NCI-H146 treated with DMSO at 0.1 percent for 48 hours (cell line): ENCODE measurements at regions not wholly inside any gene's neighbourhood (a gene's known extent, or its start where the extent isn't known, plus 50 kb on each side); places are given as distances from the start of the nearest gene placed in this dataset.

Experiments
- DNase-seq: peaks from one replicate; lab custom pipeline; 2025; ENCODE audit not compliant: unreplicated experiment; lab: John Stamatoyannopoulos, UW

DNA sequence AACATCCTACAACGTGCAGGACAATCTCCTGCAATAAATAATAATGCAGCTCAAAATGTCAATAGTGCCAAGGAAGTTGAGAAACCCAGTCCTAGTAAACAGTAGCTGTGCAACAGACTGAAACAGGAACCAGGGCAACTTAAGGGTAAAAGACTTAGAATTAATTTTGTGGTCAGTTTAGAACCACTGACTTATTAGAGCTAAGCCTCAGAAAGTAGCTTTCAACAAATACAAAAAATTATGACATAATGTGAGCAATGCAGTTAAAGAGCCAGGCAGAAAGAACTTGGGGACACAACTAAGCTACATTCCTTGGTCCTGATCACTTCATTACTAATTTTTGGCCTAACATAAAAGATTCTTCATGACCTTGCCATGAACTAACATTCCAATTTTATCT lies 195.4 kb downstream of the MACC1 start:
- no peak for DNase-seq

DNA sequence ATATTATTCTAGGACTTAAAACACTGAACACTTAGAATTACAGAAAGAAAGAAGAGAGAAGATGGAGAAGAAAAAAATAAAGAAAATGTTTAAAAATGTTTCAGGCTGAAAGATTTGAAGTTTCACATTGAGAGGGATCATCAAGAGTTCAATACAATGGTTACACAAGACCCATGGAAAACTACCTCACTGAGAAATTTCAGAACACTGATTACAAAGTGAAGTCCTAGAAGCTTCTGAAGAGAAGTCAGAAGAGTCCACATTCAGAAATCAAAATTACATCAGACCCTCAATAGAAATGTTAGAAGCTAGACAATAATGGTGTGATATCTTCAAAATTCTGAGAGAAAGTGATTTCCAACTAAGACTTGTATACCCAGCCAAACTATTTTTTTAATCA lies 196.1 kb downstream of the MACC1 start:
- no peak for DNase-seq

DNA sequence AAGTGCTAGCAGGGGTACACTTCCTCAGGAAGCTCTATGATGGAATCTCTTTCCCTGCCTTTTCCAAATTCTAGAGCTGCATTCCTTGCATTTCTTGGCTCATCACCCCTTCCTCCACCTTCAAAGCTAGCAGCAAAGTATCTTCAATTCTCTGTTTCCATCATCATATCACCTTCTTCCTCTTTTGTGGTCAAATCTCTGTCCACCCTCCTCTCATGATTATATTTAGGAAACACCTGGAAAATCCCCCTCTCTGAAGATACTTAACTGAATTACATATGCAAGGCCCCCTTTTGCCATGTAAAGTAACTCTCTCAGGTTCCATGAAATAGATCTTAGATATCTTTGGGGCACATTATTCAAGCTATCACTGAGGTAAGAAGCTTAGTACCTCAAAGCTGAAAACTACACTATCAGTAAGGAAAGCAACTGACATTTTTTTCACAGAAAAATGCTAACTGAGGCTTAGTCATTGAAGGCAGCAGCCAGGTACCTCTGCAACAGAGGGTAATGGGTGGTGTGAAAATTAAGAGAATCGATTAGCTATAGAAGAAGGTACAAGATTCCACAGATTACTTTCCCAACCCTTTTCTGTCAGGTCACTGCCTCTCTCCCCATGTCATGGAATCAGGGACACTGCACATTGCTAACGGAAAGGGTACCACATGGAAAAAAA lies 197.3 kb downstream of the MACC1 start:
- no peak for DNase-seq

DNA sequence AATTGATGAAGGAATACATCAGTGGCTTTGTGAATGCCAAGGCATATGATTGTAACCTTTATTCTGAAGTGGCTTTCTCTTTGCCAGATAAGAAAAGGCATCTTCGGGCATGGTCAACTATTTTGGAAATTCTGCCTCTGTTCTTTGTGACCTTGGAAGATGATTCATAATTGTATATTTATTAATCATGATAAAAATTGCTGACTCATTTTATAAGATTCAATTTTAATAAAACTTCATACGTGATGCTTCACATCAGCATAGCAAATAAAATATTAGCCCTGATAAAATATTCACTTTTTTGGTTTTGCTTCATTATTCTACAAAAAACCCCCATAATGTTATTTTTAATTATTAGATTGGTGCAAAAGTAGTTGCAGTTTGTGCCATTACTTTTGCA lies 200.5 kb downstream of the MACC1 start:
- DNase-seq = no peak

DNA sequence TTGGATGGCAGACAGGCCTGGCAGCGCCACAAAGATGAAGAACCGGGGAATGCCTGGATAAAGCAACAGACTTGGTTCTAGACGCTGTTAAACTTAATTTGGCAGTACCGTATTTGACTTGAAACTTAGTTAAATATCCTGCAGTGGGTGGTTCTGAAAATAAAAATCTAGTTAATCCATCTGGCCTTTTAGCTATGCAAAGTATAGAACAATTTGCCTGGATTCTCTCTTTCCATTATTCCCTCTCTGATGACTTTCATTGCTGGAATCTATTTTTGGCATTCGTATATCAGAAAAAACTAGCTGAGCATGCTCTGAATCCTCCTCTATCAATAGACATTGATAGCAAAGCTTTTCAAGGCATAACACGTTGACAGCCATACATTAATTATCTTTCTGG lies 203.6 kb downstream of the MACC1 start:
- DNase-seq = no peak

DNA sequence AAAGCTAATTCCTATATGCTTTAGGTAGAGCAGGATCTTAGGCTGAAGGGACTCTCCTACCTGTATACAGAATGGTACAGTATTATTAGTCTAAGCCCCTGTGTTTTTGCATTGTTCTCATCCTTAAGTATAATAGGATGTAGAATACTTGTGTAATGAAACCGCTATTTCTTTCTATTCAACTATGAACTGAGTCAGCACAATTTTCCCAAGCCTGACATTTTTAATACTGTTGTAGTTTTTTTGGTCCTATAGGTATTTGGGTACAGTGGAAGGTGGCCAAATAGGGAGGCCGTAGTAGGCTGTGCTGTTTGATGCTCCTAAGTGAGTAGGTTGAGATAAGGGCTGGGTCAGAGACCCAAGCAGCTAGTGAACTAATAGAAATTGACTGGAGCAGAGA lies 205.1 kb downstream of the MACC1 start:
- DNase-seq = no peak

DNA sequence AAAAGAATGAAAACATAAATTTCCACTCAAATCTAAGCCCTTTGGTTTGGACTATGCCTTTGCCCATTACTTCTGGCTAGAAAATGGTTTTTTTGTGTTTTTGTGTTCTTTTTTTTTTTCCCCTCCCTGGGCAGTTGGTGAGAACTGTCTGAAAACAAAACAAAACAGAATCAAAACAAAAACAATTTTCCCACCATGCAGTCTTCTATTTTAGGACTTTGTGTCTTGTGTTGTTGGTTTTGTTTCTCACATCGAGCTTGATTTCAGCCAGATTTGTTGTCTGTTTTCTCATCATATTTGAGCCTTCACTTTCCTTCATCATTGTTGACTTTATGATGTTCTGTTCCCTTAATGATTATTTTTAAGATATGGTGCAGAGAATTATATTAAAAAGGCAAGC lies 206.3 kb downstream of the MACC1 start:
- DNase-seq = no peak

DNA sequence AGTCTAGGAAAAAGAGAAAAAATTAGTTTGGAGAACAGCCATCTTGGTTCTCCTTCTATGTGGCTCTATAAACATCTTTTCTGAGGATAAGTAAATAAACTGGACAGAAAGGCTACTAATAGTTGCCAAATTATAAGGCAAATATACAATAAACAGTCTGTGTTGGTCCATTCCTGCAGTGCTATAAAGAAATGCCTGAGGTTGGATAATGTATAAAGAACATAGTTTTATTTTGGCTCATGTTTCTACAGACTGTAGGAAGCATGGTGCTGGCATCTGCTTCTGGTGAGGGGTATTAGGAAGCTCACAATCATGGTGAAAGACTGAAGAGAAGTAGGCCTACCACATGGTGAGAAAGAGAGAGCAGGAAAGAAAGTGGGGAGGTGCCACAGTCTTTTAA lies 209.7 kb downstream of the MACC1 start:
- no peak for DNase-seq

DNA sequence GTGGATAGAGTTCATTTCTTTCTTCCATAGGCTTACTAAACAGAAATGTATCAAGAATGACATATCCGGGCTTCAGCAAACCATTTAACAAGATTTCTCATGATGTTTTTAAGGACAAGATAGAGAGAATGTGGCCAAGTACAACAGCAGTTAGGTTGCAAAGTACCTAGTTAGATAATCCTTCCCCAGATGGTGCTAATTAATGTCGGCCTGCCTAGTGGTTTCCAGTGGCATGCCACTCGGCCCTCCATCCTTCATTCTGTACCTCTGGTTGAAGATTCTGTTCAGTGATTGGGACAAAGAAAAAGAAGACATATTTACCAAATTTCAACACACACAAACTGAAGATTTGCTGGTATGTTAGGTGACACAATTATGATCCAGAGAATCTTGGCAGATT lies 212.1 kb downstream of the MACC1 start:
- DNase-seq = no peak

DNA sequence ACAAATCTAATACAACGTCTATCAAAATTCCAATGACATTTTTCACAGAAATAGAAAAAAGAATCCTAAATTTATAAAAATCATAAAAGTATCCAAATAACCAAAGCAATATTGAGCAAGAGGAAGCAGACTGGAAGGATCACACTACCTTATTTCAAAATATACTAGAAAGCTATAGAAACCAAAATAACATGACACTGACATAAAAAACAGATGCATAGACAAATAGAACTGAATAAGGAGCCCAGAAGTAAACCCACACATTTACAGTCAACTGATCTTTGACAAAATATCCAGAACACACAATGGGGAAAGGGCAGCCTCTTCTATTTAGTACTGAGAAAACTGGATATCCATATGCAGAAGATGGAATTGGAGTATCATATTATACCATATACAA lies 217.5 kb downstream of the MACC1 start:
- no peak for DNase-seq

DNA sequence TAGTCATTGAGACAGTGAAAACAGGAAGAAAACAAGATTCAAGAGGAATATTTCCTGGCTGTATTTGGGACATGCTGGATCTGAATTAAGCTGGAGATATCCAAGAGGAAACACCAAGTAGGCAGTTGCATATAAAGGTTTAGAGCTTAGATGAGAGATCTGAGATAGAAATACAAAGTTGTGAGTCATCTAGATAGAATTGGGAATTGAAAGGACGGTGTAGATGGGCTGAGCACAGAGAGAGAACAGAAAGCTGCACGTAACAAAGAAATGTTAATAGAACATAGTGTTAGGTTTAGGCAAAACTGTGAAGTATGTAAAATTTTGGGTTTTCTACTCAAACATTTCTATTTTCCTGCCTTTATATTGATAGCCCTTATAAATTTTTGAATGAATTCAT lies 218.5 kb upstream of the TMEM196 start:
- DNase-seq = no peak

DNA sequence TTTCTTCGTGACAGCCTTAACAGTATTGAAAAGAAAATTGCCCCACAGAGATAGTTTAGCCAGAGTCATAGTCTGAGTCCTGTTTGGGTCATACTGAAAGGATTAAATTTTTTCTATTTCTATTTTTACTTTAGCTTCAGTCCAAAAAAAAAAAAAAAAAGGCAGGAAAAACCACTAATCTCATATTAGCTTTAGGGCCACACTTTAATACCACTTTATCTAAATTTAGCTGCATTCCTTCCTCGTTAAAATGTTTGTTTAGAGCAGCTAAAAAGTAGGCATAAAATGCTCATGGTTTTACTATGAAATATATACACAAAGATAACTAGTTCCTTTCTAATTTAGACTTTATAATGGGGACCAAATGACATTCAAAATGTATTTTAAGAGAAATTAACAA lies 216.5 kb upstream of the TMEM196 start:
- DNase-seq = no peak

DNA sequence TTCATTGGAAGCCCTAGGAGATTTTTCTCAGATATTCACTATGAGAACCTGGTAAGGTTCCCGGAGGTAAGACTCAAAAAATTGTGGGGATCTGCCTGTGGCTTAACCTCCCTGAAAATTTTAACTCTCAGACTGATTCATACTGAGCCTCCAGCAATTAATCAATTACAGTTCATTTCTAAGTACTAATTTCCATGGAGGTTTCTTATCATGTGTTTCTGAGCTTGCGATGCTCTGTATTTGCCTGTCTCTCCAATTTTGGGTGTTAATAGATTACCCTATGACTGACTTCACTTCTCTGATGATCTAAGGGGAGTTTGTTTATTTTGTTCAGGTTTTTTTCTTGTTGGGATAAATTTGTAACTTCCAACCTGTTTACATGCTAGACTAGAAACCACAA lies 215.4 kb upstream of the TMEM196 start:
- no peak for DNase-seq

DNA sequence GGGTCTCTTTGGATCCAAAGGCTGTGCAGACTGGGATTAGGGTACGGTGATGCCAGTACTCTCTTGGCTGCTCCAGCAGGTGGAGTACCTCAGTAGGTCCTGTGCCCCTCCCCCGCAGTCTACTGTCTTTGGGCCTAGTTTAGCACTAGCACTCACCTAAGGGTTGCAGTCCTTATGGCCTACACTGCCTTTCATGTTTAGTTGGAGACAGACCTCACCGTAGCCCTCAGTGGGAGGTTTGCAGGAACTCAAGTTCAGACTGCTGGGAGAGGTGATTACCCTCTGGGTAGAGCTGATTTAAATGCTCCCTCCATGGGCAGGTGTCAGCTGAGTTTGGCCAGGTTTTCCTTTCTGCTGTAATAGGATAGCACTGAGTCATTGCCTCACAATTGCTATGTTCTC lies 210.8 kb upstream of the TMEM196 start:
- DNase-seq = no peak

DNA sequence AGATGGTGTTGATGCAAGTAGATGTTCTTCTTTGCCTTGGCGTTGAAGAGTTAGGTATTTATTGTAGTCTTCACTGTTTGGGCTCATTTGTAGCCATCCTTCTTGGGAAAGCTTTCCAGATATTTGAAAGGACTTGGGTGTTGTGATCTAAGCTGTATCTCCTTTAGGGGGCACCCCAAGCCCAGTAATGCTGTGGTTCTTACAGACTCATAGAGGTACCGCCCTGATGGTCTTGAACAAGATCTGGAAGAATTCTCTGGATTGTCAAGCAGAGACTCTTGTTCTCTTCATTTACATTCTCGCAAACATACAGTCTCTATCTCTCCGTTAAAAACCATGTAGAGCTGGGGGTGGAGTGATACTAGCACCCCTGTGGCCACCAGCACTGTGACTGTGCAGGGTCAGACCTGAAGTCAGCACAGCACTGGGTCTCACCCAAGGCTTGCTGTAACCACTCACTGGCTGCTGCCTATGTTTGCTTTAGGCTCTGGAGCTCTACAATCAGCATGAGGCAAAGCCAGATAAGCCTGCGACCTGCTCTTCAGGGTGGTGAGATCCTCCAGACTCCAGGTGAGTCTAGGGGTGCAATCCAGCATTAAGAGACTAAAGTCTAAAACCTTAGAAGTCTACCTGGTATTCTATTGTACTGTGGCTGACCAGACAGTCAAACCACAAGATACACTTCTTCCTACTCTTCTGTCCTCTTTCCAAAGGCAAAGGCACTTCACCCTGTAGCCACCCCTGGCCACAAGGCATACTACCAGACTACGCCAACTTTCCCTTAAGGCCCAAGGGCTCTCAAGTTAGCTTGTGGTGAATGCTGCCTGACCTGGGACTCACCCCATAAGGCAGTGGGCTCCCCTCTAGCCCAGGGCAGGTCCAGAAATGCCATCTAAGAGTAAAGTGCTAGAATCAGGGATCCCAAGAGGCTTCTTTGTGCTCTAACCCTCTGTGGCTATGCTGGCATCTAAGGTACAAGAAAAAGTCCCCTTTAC lies 209.7 kb upstream of the TMEM196 start:
- no peak for DNase-seq

DNA sequence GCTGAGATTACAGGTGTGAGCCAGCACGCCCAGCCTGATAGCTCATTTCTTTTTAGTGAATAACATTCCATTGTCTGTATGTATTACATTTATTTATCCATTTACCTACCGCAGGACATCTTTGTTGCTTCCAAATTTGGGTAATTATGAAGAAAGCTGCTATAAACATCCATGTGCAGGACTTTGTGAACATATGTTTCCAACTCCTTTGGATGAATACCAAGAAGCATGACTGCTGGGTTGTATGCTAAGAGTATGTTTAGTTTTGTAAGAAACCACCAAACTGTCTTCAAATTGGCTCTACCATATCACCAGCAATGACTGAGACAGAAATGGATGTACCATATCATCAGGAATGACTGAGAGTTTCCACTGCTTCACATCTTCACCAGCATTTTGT lies 200.2 kb upstream of the TMEM196 start:
- DNase-seq = no peak

DNA sequence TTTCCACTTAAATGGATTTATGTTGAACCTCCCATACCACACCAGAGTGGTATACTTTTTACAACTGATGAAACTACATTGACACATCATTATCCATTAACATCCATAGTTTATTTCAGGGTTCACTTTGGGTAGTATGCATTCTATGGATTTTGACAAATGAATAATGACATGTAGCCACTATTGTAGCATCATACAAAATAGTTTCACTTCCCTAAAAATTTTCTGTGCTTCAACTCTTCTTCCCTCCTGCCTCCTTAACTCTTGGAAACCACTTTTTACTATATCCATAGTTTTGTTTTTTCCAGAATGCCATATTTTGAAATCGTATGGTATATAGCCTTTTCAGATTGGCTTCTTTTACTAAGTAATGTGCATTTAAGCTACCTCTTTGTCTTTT lies 199.5 kb upstream of the TMEM196 start:
- no peak for DNase-seq

DNA sequence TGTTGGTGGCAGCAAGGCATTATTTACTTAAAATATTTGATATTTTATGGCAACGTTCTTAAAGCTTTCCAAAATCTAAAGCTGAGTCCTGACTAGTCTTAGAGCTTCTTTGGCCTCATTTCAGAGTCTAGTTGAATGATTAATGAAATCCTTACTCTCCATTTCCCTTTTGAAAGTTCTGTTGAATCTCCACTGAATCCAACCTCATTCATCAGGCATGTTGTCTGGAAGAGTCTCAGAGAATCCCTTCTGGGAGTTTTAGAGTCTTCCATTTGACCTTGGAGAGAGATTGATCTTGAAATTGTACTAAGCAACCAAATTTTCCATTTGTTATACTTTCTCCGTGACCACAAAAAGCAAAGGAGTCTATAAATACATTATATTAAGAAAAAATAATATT lies 198.5 kb upstream of the TMEM196 start:
- no peak for DNase-seq

DNA sequence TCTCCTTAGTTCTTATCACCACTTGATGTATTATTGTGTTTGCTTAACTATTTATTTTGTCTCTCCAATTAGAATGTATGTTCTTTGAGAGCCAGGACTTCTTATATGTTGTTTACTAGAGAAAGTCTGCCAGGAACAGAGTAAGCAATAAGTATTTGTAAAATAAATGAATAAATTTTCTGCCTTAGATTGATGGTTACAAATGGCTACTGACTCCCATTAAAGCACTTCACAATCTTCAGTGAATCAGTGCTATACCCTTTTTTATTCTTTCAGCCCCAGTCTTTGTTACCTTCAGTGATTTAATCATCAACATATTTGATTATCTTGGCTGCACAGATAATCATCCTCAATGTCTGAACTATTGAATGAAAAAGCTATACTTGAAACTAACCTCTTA lies 197.1 kb upstream of the TMEM196 start:
- no peak for DNase-seq

DNA sequence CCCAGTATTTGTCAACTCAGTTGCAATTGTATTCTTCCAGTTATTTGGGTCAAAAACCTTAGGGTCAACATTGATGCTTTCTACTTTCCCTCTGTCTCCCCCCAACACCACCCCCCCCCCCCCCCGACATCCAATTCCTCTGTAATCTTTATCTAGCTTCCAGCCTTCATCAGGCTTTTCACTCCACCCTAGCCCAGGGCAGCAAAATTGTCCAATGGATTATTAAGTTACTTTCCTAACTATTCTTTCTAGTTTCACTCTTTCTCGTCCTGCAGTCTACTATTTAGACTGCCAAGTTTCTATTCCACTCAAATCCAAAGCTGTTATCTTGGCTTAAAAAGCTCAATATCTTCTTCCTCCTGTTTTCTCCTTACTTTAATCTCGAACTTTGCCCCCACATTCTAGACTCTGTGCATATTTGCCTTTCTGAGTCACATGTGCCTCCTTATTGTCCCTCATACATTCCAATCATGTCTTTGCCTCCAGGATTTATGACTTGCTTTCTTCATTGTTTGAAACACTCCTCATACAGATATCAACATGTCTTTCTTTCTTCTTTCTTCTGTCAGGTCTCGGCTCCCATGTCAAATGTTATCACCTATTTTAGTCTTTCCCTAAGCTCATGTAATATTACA lies 196.6 kb upstream of the TMEM196 start:
- DNase-seq = no peak

DNA sequence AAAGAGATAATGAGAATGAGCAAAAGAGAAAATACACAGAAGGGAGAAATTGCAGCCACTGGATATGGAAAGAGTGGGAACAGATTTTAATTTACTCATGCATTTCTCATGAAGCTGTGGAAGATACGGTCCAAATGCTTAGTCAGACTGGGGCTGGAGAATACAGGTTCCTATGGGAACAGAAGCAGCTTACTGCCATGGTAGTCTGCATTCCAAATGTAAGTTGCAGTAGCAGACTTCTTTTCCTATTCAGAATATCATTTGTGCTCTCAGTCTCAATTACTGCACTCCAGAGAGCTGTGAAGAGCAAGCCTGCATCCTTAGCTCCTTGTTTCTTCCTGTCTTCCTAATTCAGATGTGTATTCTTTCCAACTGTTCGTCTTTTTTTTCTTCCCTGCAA lies 190.8 kb upstream of the TMEM196 start:
- no peak for DNase-seq

DNA sequence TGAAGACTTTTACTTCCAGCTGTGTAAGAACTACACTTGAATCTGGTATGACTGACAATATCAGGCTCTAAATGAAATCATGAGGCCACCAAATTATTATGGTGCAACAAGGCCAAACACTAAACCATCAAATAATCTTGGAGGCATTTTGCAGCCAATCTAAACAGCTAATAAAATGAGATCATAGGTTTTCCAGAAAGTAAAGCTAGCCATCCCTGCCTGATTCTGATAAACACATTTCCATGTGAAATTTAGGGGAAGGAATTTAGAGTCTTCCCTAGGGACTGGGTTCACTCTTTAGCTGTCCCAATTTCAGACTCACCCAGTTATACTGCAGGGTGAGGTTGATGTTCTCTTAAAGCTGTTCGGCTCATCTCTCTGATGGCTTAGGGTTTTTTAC lies 190.3 kb upstream of the TMEM196 start:
- no peak for DNase-seq
